MCF 10A (cell line): ENCODE measurements at regions not wholly inside any gene's neighbourhood (a gene's known extent, or its start where the extent isn't known, plus 50 kb on each side); places are given as distances from the start of the nearest gene placed in this dataset.
"Not testable (repeated sequence)": the region's sequence is repeated elsewhere in the genome, so short reads cannot be mapped to it uniquely, and the experiment has no call there.

ENCODE experiments used
- BruUV-seq: library from RNA; stranded (reverse); fragments of 400-500 nt; replicated peaks from 2 replicates; lab custom pipeline; 2021; lab: Mats Ljungman, UMichigan
- CTCF ChIA-PET: fragments of 300-600 bp; sonication (Branson Sonifier 250); formaldehyde crosslinking; extraction: SDS; loops from one replicate; lab custom pipeline; 2021; ENCODE audit warnings: antibody characterized with exemption, inconsistent platforms; lab: Yijun Ruan, JAX
- POLR2A ChIA-PET: fragments of 300-600, 350-650 bp; sonication (Branson Sonifier 250); formaldehyde crosslinking; extraction: SDS; loops from one replicate; lab custom pipeline; 2020; ENCODE audit warnings: antibody characterized with exemption, inconsistent platforms; lab: Yijun Ruan, JAX
- DNase-seq: peaks from one replicate; pipeline ENCODE4 v3.0.0-alpha.2; 2018; ENCODE audit not compliant: unreplicated experiment
- H3K27ac Mint-ChIP-seq: one replicate; pipeline ENCODE4 v1.8.0; 2022; ENCODE audit warnings: mild to moderate bottlenecking, low read depth, mixed read lengths; ENCODE audit not compliant: unreplicated experiment
- H3K27me3 Mint-ChIP-seq: one replicate; pipeline ENCODE4 v1.8.0; 2022; ENCODE audit warnings: mixed read lengths; ENCODE audit not compliant: insufficient read depth, unreplicated experiment
- H3K36me3 Mint-ChIP-seq: one replicate; pipeline ENCODE4 v1.8.0; 2022; ENCODE audit warnings: mild to moderate bottlenecking, moderate library complexity, mixed read lengths; ENCODE audit not compliant: insufficient read depth, unreplicated experiment
- H3K4me1 Mint-ChIP-seq: one replicate; pipeline ENCODE4 v1.8.0; 2022; ENCODE audit warnings: mixed read lengths; ENCODE audit not compliant: insufficient read depth, unreplicated experiment
- H3K4me3 Mint-ChIP-seq: one replicate; pipeline ENCODE4 v1.8.0; 2022; ENCODE audit warnings: mild to moderate bottlenecking, moderate library complexity, mixed read lengths; ENCODE audit not compliant: unreplicated experiment
- H3K9me3 Mint-ChIP-seq: one replicate; pipeline ENCODE4 v1.8.0; 2022; ENCODE audit warnings: mixed read lengths; ENCODE audit not compliant: unreplicated experiment
- CTCF ChIP-seq: fragments of 200-600 bp; IDR thresholded peaks from one replicate; pipeline ENCODE4 v1.8.0; 2022; ENCODE audit warnings: antibody characterized with exemption, mild to moderate bottlenecking; ENCODE audit not compliant: unreplicated experiment
- intact Hi-C: fragments of 100-400 bp; cut with micrococcal nuclease; formaldehyde crosslinking; loops from 2 replicates; pipeline ENCODE4 v1.14.1; 2022

- no peak for TF ChIP-seq CTCF
- no peaks in the 10 kb centered on the region for H3K36me3 Mint-ChIP-seq
- no peaks in the 10 kb centered on the region for H3K27me3 Mint-ChIP-seq
- H3K4me3 Mint-ChIP-seq = no peak overlapping the region
- H3K4me1 Mint-ChIP-seq = no peaks in the 10 kb centered on the region
- ChIA-PET POLR2A (no interaction called here), CTCF (interaction anchor here (1.6 kb wide), 1 partner anchor 74 kb away, joined by 4 read pairs; no protein-coding TSS in a partner anchor)
- no peak for DNase-seq
- H3K27ac Mint-ChIP-seq = no peak overlapping the region
- no peaks in the 10 kb centered on the region for H3K9me3 Mint-ChIP-seq
- intact Hi-C loops = no loop called here
- no TSS peak for BruUV-seq
These were observed 335.6 kb upstream of the LMCD1 start for GRCh38 chr3:8166014-8166413.

- no peaks in the 10 kb centered on the region for H3K4me1 Mint-ChIP-seq
- no peak overlapping the region for H3K27ac Mint-ChIP-seq
- H3K36me3 Mint-ChIP-seq = no peaks in the 10 kb centered on the region
- DNase-seq = no peak
- no TSS peak for BruUV-seq
- ChIA-PET POLR2A (interaction anchor here (0.7 kb wide), 2 partner anchors 69 to 82 kb away, joined by 3 to 4 read pairs; no protein-coding TSS in a partner anchor), CTCF (interaction anchor here (0.5 to 0.7 kb wide), 2 partner anchors 64 to 133 kb away, joined by 3 to 4 read pairs; no protein-coding TSS in a partner anchor)
- no peaks in the 10 kb centered on the region for H3K27me3 Mint-ChIP-seq
- H3K4me3 Mint-ChIP-seq = no peak overlapping the region
- intact Hi-C loops = no loop called here
- H3K9me3 Mint-ChIP-seq = no peaks in the 10 kb centered on the region
- TF ChIP-seq CTCF = no peak
These were observed 330.6 kb upstream of the LMCD1 start for GRCh38 chr3:8170971-8171508.

- Mint-ChIP-seq H3K4me3 (no peak overlapping the region), H3K4me1 (peaks cover 22% of the 10 kb centered on the region), H3K27ac (no peak overlapping the region), H3K36me3 (no peaks in the 10 kb centered on the region), H3K27me3 (no peaks in the 10 kb centered on the region), H3K9me3 (no peaks in the 10 kb centered on the region)
- no TSS peak for BruUV-seq
- CTCF ChIA-PET = interaction anchor here (1.4 kb wide), 1 partner anchor 243 kb away, joined by 3 read pairs; no protein-coding TSS in a partner anchor
- intact Hi-C loops = no loop called here
- TF ChIP-seq CTCF = no peak
- POLR2A ChIA-PET = no interaction called here
- DNase-seq = no peak
These were observed 327.7 kb upstream of the LMCD1 start for GRCh38 chr3:8173892-8174291.

GRCh38 chr3:8176759-8177483 is 324.7 kb upstream of the LMCD1 start:
- peak; percentile 55 for DNase-seq
- H3K4me3 Mint-ChIP-seq, H3K36me3 Mint-ChIP-seq, H3K27me3 Mint-ChIP-seq, BruUV-seq, H3K27ac Mint-ChIP-seq, intact Hi-C loops, H3K9me3 Mint-ChIP-seq: not testable (repeated sequence)
- peaks cover 36% of the 10 kb centered on the region for H3K4me1 Mint-ChIP-seq
- ChIA-PET POLR2A (interaction anchor here (1.1 kb wide), 1 partner anchor 61 kb away, joined by 3 read pairs; no protein-coding TSS in a partner anchor), CTCF (interaction anchor here (0.6 to 1.4 kb wide), 2 partner anchors 21 to 63 kb away, joined by 3 to 7 read pairs; no protein-coding TSS in a partner anchor)

- intact Hi-C loops, H3K36me3 Mint-ChIP-seq, H3K4me3 Mint-ChIP-seq, H3K27ac Mint-ChIP-seq, POLR2A ChIA-PET, CTCF ChIA-PET, DNase-seq, BruUV-seq, H3K27me3 Mint-ChIP-seq, H3K9me3 Mint-ChIP-seq: not testable (repeated sequence)
- peaks cover 47% of the 10 kb centered on the region for H3K4me1 Mint-ChIP-seq
These were observed 323.1 kb upstream of the LMCD1 start for GRCh38 chr3:8178516-8178915.
